ENCODE measurements at regions not wholly inside any gene's neighbourhood (a gene's known extent, or its start where the extent isn't known, plus 50 kb on each side); places are given as distances from the start of the nearest gene placed in this dataset.
"Not testable (repeated sequence)": the region's sequence is repeated elsewhere in the genome, so short reads cannot be mapped to it uniquely, and the experiment has no call there.

DNA sequence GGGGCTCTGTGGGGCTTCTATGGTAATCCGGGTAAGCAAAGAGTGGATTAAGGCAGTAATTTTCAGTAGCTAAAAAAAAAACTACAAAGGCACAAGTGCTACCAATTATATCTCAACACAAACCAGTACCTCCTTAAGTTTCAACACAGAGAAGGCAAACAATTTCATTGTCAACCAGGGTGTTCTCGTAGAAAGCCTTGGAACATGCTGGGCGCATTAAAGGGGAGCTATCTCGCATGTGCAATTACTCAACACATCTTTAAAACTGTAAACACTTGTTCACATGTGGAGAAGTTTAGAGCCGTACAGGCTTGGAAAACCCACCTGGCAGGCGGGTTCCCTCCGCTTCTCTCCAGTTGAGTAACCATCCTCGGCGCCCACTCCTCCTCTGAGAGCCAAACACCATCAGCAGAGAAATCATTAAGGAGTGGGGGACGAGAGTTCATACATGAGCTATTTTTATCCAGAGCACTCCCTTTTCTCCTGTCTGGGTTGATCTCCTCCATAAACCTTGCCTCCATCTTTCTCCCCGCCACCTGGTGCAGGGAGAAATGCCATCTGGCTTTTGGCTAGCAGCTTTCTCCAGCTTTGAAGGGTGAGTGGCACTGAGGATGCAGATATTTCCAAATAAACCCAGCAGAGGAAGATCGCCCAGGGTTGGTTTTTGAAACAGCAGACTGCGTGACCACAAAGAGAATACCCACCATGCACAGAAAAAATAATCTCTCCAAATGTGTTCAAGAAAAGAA, 287.1 kb downstream of the WDR11 start:
- ATAC-seq = no peak
- no peak overlapping the region for H3K27ac Mint-ChIP-seq
- H3K36me3 Mint-ChIP-seq (ENCODE audit: low read depth) = no peaks in the 10 kb centered on the region
- DNase-seq = no peak
- H3K4me3 Mint-ChIP-seq = no peak overlapping the region
- CTCF ChIA-PET = no interaction called here
- H3K9me3 Mint-ChIP-seq (ENCODE audit: insufficient read depth) = no peaks in the 10 kb centered on the region
- no peaks in the 10 kb centered on the region for H3K4me1 Mint-ChIP-seq (ENCODE audit: low read depth)
- POLR2A ChIA-PET = no interaction called here
- no peaks in the 10 kb centered on the region for H3K27me3 Mint-ChIP-seq (ENCODE audit: low read depth)

GRCh38 chr10:121138918-121139317, 287.8 kb downstream of the WDR11 start:
- Mint-ChIP-seq H3K4me3 (no peak overlapping the region), H3K27ac (no peak overlapping the region), H3K27me3 (ENCODE audit: low read depth) (no peaks in the 10 kb centered on the region), H3K9me3 (ENCODE audit: insufficient read depth) (no peaks in the 10 kb centered on the region), H3K4me1 (ENCODE audit: low read depth) (no peaks in the 10 kb centered on the region), H3K36me3 (ENCODE audit: low read depth) (no peaks in the 10 kb centered on the region)
- DNase-seq = no peak
- POLR2A ChIA-PET = no interaction called here
- no peak for ATAC-seq
- CTCF ChIA-PET = no interaction called here

DNA sequence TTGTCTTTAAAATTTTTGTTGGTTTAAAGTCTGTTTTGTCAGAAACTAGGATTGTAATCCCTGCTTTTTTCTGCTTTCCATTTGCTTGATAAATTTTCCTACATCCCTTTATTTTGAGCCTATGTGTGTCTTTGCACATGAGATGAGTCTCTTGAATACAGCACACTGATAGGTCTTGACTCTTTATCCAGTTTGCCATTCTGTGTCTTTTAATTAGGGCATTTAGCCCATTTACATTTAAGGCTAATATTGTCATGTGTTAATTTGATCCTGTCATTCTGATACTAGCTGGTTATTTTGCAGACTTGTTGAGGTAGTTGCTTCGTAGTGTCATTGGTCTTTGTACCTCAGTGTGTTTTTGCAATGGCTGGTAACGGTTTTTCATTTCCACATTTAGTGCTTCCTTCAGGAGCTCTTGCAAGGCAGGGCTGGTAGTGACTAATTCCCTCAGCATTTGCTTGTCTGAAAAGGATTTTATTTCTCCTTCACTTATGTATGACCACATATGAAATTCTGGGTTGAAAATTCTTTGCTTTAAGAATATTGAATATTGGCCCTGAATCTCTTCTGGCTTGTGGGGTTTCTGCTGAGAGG, 294.7 kb downstream of the WDR11 start:
- H3K4me1 Mint-ChIP-seq (ENCODE audit: low read depth); H3K27ac Mint-ChIP-seq; CTCF ChIA-PET; H3K4me3 Mint-ChIP-seq; H3K9me3 Mint-ChIP-seq (ENCODE audit: insufficient read depth); ATAC-seq; DNase-seq; POLR2A ChIA-PET; H3K27me3 Mint-ChIP-seq (ENCODE audit: low read depth); H3K36me3 Mint-ChIP-seq (ENCODE audit: low read depth): not testable (repeated sequence)

DNA sequence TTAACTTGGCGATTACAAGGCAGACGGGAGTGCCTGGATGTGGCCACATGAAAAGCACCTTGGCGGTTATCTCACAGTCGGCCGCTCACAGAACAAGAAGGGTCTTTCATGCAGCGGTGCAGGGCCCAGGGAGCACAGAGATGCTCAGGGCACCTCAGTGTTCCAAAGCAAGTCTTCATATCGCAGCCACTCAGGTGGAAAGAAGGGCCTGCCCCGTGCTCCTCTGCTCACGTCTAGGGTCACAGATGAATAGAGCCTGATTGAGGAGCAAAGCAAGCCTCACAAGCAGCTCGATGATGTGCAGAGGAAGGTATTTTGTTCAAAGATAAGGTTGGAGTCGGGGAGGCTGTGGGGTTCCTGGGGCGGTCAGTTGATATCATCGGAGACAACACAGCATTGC, 297.8 kb downstream of the WDR11 start:
- H3K27ac Mint-ChIP-seq = no peak overlapping the region
- no peaks in the 10 kb centered on the region for H3K4me1 Mint-ChIP-seq (ENCODE audit: low read depth)
- H3K4me3 Mint-ChIP-seq = no peak overlapping the region
- H3K9me3 Mint-ChIP-seq (ENCODE audit: insufficient read depth) = peaks cover 6% of the 10 kb centered on the region
- POLR2A ChIA-PET = no interaction called here
- no peak for ATAC-seq
- no peaks in the 10 kb centered on the region for H3K36me3 Mint-ChIP-seq (ENCODE audit: low read depth)
- H3K27me3 Mint-ChIP-seq (ENCODE audit: low read depth) = no peaks in the 10 kb centered on the region
- CTCF ChIA-PET = no interaction called here
- no peak for DNase-seq

GRCh38 chr10:121152033-121152432, 300.9 kb downstream of the WDR11 start:
- Mint-ChIP-seq H3K27me3 (ENCODE audit: low read depth) (no peaks in the 10 kb centered on the region), H3K36me3 (ENCODE audit: low read depth) (no peaks in the 10 kb centered on the region), H3K27ac (no peak overlapping the region), H3K4me1 (ENCODE audit: low read depth) (no peaks in the 10 kb centered on the region), H3K9me3 (ENCODE audit: insufficient read depth) (no peaks in the 10 kb centered on the region), H3K4me3 (no peak overlapping the region)
- ChIA-PET CTCF (no interaction called here), POLR2A (no interaction called here)
- ATAC-seq (no peak), DNase-seq (no peak)

DNA sequence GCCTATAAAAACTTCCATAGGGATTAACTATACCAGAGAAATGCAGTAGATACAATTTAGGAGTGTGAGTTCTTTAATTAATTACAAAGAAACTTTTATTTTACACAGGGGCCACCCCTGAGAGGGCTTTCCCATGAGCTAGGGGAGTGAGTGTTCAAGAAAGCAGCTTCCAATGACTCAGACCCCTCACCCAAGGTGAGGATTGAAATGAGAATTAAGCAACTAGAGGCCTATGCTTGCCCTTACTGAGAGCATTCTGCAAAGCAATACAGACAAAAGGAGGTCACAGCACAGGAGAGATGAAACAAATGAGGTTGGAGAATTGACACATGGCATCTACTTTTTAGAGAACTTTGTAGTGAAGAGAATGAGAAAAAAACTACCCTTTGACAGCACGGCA, 301.8 kb downstream of the WDR11 start:
- Mint-ChIP-seq H3K27ac (no peak overlapping the region), H3K27me3 (ENCODE audit: low read depth) (no peaks in the 10 kb centered on the region), H3K4me1 (ENCODE audit: low read depth) (no peaks in the 10 kb centered on the region), H3K9me3 (ENCODE audit: insufficient read depth) (no peaks in the 10 kb centered on the region), H3K4me3 (no peak overlapping the region), H3K36me3 (ENCODE audit: low read depth) (no peaks in the 10 kb centered on the region)
- CTCF ChIA-PET = no interaction called here
- ATAC-seq (no peak), DNase-seq (no peak)
- POLR2A ChIA-PET = no interaction called here

GRCh38 chr10:121154310-121154709, 303.1 kb downstream of the WDR11 start:
- DNase-seq (no peak), ATAC-seq (no peak)
- Mint-ChIP-seq H3K27ac (no peak overlapping the region), H3K4me1 (ENCODE audit: low read depth) (no peaks in the 10 kb centered on the region), H3K27me3 (ENCODE audit: low read depth) (no peaks in the 10 kb centered on the region), H3K36me3 (ENCODE audit: low read depth) (no peaks in the 10 kb centered on the region), H3K4me3 (no peak overlapping the region), H3K9me3 (ENCODE audit: insufficient read depth) (no peaks in the 10 kb centered on the region)
- ChIA-PET POLR2A (no interaction called here), CTCF (no interaction called here)

- ChIA-PET CTCF (no interaction called here), POLR2A (no interaction called here)
- no peaks in the 10 kb centered on the region for H3K9me3 Mint-ChIP-seq (ENCODE audit: insufficient read depth)
- H3K36me3 Mint-ChIP-seq (ENCODE audit: low read depth) = no peaks in the 10 kb centered on the region
- no peaks in the 10 kb centered on the region for H3K27me3 Mint-ChIP-seq (ENCODE audit: low read depth)
- H3K27ac Mint-ChIP-seq = no peak overlapping the region
- H3K4me3 Mint-ChIP-seq = no peak overlapping the region
- no peak for DNase-seq
- ATAC-seq = no peak
- H3K4me1 Mint-ChIP-seq (ENCODE audit: low read depth) = no peaks in the 10 kb centered on the region
Measured at GRCh38 chr10:121154846-121155245, 303.7 kb downstream of the WDR11 start.

DNA sequence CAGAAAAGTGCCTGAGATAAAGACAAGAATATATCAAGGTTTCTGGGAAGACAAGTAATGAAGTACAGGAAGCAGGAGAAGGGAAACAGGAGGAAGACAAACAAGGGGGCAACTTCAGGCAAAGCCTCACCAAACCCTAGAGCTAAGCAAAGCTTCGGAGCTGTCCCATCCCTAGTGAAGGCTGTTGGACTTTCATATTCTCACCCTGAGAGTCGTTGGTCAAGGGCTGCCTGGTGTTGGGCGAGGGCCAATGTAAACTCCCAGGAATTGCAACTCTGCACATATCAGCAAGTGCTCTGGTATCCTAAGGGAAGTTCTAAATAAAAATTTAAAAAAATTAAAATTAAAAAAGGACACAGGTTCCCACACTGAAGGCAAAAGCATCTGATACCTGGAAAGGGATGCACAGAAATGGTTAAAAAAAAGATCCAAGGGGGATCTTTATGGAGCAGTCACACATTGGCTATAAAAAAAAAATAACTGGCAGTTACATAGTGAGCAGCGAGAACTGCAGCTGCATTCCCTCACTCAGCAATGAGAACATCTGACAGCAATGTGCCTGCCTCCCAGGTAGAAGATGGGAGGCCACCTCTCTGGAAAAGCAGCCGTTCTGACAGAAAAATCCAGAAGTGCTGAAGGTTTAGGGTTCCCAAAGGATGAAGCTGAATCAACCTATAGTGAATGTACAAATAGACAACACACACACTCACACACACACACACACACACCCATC, 304.7 kb downstream of the WDR11 start:
- ChIA-PET POLR2A (no interaction called here), CTCF (no interaction called here)
- H3K4me3 Mint-ChIP-seq = no peak overlapping the region

DNA sequence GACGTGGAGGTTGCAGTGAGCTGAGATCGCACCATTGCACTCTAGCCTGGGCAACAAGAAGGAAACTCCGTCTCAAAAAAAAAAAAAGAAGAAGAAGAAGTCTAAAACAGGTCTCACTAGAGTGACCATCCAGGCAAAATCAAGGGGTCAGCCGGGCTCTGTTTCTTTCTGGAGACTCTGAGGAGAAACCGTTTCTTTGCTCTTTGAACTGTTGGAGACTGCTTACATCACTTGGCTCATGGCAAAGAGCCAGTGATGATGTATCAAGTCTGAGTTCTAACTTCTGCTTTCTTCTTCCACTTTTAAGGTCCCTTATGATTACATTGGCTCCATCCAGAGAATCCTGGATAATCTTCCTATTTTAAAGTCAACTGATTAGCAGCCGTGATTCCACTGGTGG, 306.8 kb downstream of the WDR11 start:
- no peaks in the 10 kb centered on the region for H3K36me3 Mint-ChIP-seq (ENCODE audit: low read depth)
- CTCF ChIA-PET = no interaction called here
- H3K9me3 Mint-ChIP-seq (ENCODE audit: insufficient read depth) = no peaks in the 10 kb centered on the region
- DNase-seq = no peak
- POLR2A ChIA-PET = no interaction called here
- H3K27ac Mint-ChIP-seq = no peak overlapping the region
- no peaks in the 10 kb centered on the region for H3K4me1 Mint-ChIP-seq (ENCODE audit: low read depth)
- no peaks in the 10 kb centered on the region for H3K27me3 Mint-ChIP-seq (ENCODE audit: low read depth)
- ATAC-seq = no peak
- H3K4me3 Mint-ChIP-seq = no peak overlapping the region

More for the DNA sequence above, 304.7 kb downstream of the WDR11 start:
- ATAC-seq = no peak
- no peaks in the 10 kb centered on the region for H3K36me3 Mint-ChIP-seq (ENCODE audit: low read depth)
- no peaks in the 10 kb centered on the region for H3K27me3 Mint-ChIP-seq (ENCODE audit: low read depth)
- no peak for DNase-seq
- no peaks in the 10 kb centered on the region for H3K9me3 Mint-ChIP-seq (ENCODE audit: insufficient read depth)
- H3K4me1 Mint-ChIP-seq (ENCODE audit: low read depth) = no peaks in the 10 kb centered on the region
- no peak overlapping the region for H3K27ac Mint-ChIP-seq

- Mint-ChIP-seq H3K27ac (no peak overlapping the region), H3K4me3 (no peak overlapping the region), H3K4me1 (ENCODE audit: low read depth) (no peaks in the 10 kb centered on the region), H3K36me3 (ENCODE audit: low read depth) (no peaks in the 10 kb centered on the region), H3K9me3 (ENCODE audit: insufficient read depth) (no peaks in the 10 kb centered on the region), H3K27me3 (ENCODE audit: low read depth) (no peaks in the 10 kb centered on the region)
- CTCF ChIA-PET = no interaction called here
- POLR2A ChIA-PET = no interaction called here
- no peak for ATAC-seq
- no peak for DNase-seq
Measured at GRCh38 chr10:121158988-121159579, 307.9 kb downstream of the WDR11 start.

- no peaks in the 10 kb centered on the region for H3K36me3 Mint-ChIP-seq (ENCODE audit: low read depth)
- no peak overlapping the region for H3K4me3 Mint-ChIP-seq
- CTCF ChIA-PET = no interaction called here
- no peaks in the 10 kb centered on the region for H3K27me3 Mint-ChIP-seq (ENCODE audit: low read depth)
- no peaks in the 10 kb centered on the region for H3K4me1 Mint-ChIP-seq (ENCODE audit: low read depth)
- POLR2A ChIA-PET = no interaction called here
- ATAC-seq (no peak), DNase-seq (no peak)
- H3K9me3 Mint-ChIP-seq (ENCODE audit: insufficient read depth) = no peaks in the 10 kb centered on the region
- H3K27ac Mint-ChIP-seq = no peak overlapping the region
Measured at GRCh38 chr10:121159670-121160069, 308.5 kb downstream of the WDR11 start.

Measured in activated CD8-positive, alpha-beta T cell treated with anti-CD3 and anti-CD28 coated beads, Interleukin-2, amount 10 ng/mL, durations not matched to agents 7 days and 5 days (primary cell).